HEK293T (cell line): ENCODE measurements at regions not wholly inside any gene's neighbourhood (a gene's known extent, or its start where the extent isn't known, plus 50 kb on each side); places are given as distances from the start of the nearest gene placed in this dataset.

ENCODE experiments used
- CTCF ChIA-PET: fragments of 350-600 bp; formaldehyde crosslinking; extraction: SDS; loops from one replicate; lab custom pipeline; 2021; ENCODE audit warnings: antibody characterized with exemption, inconsistent platforms; lab: Yijun Ruan, JAX
- POLR2A ChIA-PET: fragments of 350-600 bp; formaldehyde crosslinking; extraction: SDS; loops from one replicate; lab custom pipeline; 2020; ENCODE audit warnings: antibody characterized with exemption, inconsistent platforms; lab: Yijun Ruan, JAX
- DNase-seq: peaks from one replicate; pipeline ENCODE4 v3.0.0; 2012; ENCODE audit warnings: mixed read lengths; ENCODE audit errors: extremely low spot score
- ARNT ChIP-seq: fragments of 450-650 bp; IDR thresholded peaks from 2 replicates; pipeline ENCODE4 v1.6.1; 2017; ENCODE audit warnings: mild to moderate bottlenecking
- BHLHE40 ChIP-seq: fragments of 450-650 bp; IDR thresholded peaks from 2 replicates; pipeline ENCODE4 v1.6.1; 2016; ENCODE audit warnings: mild to moderate bottlenecking, moderate library complexity, borderline replicate concordance
- CTBP1 ChIP-seq: fragments of 450-650 bp; IDR thresholded peaks from 2 replicates; pipeline ENCODE4 v1.6.1; 2016; ENCODE audit warnings: borderline replicate concordance
- ELF4 ChIP-seq: fragments of 450-650 bp; IDR thresholded peaks from 2 replicates; pipeline ENCODE4 v1.6.1; 2017; ENCODE audit warnings: antibody characterized with exemption
- FOXA1 ChIP-seq: fragments of 450-650 bp; IDR thresholded peaks from 2 replicates; pipeline ENCODE4 v1.6.1; 2016; ENCODE audit warnings: mild to moderate bottlenecking
- FOXK2 ChIP-seq: fragments of 450-650 bp; IDR thresholded peaks from 2 replicates; pipeline ENCODE4 v1.6.1; 2016; ENCODE audit warnings: mild to moderate bottlenecking
- FOXM1 ChIP-seq: fragments of 450-650 bp; IDR thresholded peaks from 2 replicates; pipeline ENCODE4 v1.6.1; 2017; ENCODE audit warnings: mild to moderate bottlenecking, borderline replicate concordance
- HDGF ChIP-seq: fragments of 450-650 bp; IDR thresholded peaks from 2 replicates; pipeline ENCODE4 v1.6.1; 2017; ENCODE audit warnings: antibody characterized with exemption, borderline replicate concordance
- L3MBTL2 ChIP-seq: fragments of 450-650 bp; conservative IDR thresholded peaks from 2 replicates; pipeline ENCODE4 v1.6.1; 2016; ENCODE audit warnings: mild to moderate bottlenecking
- LEF1 ChIP-seq: fragments of 450-650 bp; IDR thresholded peaks from 2 replicates; pipeline ENCODE4 v1.6.1; 2017; ENCODE audit warnings: mild to moderate bottlenecking, borderline replicate concordance
- NFRKB ChIP-seq: fragments of 450-650 bp; IDR thresholded peaks from 2 replicates; pipeline ENCODE4 v1.6.1; 2016; ENCODE audit warnings: mild to moderate bottlenecking, moderate library complexity
- SP1 ChIP-seq: fragments of 450-650 bp; IDR thresholded peaks from 2 replicates; pipeline ENCODE4 v1.6.1; 2017
- SUZ12 ChIP-seq: fragments of 450-650 bp; IDR thresholded peaks from 2 replicates; pipeline ENCODE4 v1.6.1; 2016; ENCODE audit warnings: mild to moderate bottlenecking
- TARDBP ChIP-seq: fragments of 450-650 bp; IDR thresholded peaks from 2 replicates; pipeline ENCODE4 v1.6.1; 2016
- ZNF384 ChIP-seq: fragments of 450-650 bp; IDR thresholded peaks from 2 replicates; pipeline ENCODE4 v1.6.1; 2016
- TF ChIP-seq, protein P1 (sequence below): fragments of 450-650 bp; IDR thresholded peaks from 2 replicates; pipeline ENCODE4 v1.6.1; 2016

DNA sequence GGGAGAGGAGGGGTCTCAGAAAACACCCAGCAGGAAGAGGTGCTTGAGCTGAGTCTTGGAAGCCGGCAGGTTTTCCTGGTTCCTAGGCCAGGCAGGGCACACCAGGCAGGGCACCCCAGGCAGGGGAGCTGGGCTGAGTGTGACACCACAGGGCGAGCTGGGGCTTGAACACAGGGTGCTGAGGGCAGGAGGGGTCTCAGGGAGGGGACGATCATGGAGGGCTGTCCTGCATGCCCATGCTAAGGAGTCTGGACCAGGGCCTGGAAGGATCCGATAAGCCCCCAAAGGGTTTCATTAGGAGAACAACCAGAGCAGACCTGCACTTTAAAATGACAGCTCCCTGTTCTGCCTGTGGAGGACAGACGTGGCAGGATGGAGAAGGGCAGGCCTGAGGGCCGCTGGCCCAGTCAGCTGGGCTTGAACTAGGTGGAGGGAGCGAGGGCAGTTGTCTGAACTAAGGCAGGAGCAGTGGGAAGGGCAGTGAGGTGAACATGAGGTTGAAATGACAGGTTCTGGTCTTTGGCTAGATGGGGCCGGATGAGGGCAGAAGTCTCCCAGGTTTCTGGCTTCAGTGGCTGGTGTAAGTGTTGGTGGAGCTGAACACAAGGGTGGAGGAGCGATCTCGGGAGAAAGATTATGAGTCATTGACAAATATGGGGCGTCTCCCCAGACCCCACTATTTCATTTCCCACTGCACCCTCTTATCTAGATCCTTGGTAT lies 171.0 kb upstream of the PZP start:
- CTCF ChIA-PET: interaction anchor here (0.6 to 2.5 kb wide), 3 partner anchors 9 to 89 kb away, joined by 3 to 9 read pairs (median 6); no protein-coding TSS in a partner anchor
- no peak for DNase-seq
- POLR2A ChIA-PET: no interaction called here
- TF ChIP-seq CTBP1: no peak
- TF ChIP-seq ARNT: no peak
- no peak for TF ChIP-seq LEF1
- no peak for TF ChIP-seq SP1
- TF ChIP-seq TARDBP: no peak
- TF ChIP-seq ZNF384: no peak
- TF ChIP-seq BHLHE40: no peak
- TF ChIP-seq NFRKB: no peak
- TF ChIP-seq, protein P1, sequence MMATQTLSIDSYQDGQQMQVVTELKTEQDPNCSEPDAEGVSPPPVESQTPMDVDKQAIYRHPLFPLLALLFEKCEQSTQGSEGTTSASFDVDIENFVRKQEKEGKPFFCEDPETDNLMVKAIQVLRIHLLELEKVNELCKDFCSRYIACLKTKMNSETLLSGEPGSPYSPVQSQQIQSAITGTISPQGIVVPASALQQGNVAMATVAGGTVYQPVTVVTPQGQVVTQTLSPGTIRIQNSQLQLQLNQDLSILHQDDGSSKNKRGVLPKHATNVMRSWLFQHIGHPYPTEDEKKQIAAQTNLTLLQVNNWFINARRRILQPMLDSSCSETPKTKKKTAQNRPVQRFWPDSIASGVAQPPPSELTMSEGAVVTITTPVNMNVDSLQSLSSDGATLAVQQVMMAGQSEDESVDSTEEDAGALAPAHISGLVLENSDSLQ: no peak
- TF ChIP-seq FOXA1: no peak
- no peak for TF ChIP-seq FOXK2
- no peak for TF ChIP-seq L3MBTL2
- TF ChIP-seq ELF4: no peak
- TF ChIP-seq FOXM1: no peak
- no peak for TF ChIP-seq SUZ12
- no peak for TF ChIP-seq HDGF

DNA sequence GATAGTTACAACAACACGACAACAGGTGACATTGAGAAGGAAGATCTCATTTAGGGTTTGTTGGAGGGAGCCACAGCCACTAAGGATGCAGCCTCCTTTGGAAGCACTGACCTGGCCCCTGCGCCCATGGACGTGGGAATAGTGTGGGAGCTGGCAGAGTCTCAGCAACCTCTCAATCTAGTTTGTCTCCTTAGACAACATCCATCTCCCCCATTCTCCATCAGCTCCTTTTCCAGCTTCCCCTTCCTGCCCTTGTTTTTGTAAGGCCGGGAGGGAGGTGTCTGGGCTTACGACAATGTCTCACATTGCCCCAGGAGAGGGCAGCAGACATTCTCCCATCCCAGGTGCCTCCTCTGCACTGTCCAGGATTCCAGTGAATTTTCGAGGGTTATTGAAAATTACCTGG lies 170.2 kb upstream of the PZP start:
- CTCF ChIA-PET: interaction anchor here (1.0 to 2.5 kb wide), 3 partner anchors 8 to 13 kb away, joined by 3 to 9 read pairs (median 6); no protein-coding TSS in a partner anchor
- DNase-seq: peak; percentile 54
- POLR2A ChIA-PET: no interaction called here
- TF ChIP-seq SP1: no peak
- TF ChIP-seq ARNT: no peak
- no peak for TF ChIP-seq NFRKB
- no peak for TF ChIP-seq FOXM1
- TF ChIP-seq TARDBP: no peak
- TF ChIP-seq ZNF384: no peak
- no peak for TF ChIP-seq CTBP1
- TF ChIP-seq HDGF: no peak
- no peak for TF ChIP-seq BHLHE40
- TF ChIP-seq, protein P1: no peak
- no peak for TF ChIP-seq LEF1
- no peak for TF ChIP-seq FOXK2
- no peak for TF ChIP-seq L3MBTL2
- TF ChIP-seq FOXA1: no peak
- TF ChIP-seq ELF4: no peak
- TF ChIP-seq SUZ12: no peak

DNA sequence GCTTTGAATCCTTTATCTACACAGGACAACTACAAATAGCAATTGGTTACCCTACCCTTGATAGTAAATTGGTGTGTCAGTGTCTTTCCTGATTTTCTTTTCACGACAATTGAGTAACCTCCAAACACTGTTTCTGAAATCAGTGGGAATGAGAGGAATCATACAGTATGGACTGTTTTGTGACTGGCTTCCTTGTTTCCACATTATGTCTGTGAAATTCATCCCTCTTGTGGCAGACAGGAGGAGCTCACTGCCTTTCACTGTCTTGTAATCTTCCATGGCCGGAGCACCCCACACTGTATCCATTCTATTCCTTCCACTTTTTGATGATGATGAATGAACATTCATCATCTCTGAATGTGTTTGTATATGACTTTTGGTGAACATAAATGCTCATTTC lies 164.0 kb upstream of the PZP start:
- POLR2A ChIA-PET: no interaction called here
- CTCF ChIA-PET: interaction anchor here (0.7 to 1.5 kb wide), 2 partner anchors 39 to 97 kb away, joined by 3 to 6 read pairs; no protein-coding TSS in a partner anchor
- TF ChIP-seq BHLHE40 (no peak), FOXA1 (no peak), SP1 (no peak), ARNT (no peak), FOXK2 (no peak), TARDBP (no peak)
- TF ChIP-seq, protein P1: no peak
- DNase-seq: no peak

DNA sequence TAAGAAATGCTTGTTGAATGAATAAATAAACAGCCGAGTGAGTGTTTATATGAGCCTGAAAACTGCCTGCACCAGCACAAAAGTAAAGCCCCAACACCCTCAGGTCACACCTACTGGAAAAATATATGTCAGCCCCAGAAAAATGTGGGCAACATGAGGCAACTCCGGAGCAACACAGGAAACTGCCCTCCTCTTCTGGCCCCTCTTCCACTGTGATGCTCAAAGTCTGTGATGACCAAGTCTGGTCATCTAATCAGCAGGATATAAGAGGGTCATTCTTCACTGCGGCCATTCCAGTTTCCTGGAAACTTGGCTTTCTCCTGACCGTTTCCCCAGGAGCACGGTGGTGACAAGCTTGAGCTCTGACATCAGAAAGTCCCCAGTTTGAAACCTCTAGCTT lies 159.6 kb upstream of the PZP start:
- CTCF ChIA-PET: no interaction called here
- POLR2A ChIA-PET: no interaction called here
- DNase-seq: no peak
- TF ChIP-seq L3MBTL2 (no peak), LEF1 (no peak), ARNT (no peak), FOXA1 (no peak), ZNF384 (no peak), HDGF (no peak), TARDBP (no peak), BHLHE40 (no peak), CTBP1 (no peak), NFRKB (no peak), SP1 (no peak), ELF4 (no peak), SUZ12 (no peak)
- TF ChIP-seq, protein P1: no peak

DNA sequence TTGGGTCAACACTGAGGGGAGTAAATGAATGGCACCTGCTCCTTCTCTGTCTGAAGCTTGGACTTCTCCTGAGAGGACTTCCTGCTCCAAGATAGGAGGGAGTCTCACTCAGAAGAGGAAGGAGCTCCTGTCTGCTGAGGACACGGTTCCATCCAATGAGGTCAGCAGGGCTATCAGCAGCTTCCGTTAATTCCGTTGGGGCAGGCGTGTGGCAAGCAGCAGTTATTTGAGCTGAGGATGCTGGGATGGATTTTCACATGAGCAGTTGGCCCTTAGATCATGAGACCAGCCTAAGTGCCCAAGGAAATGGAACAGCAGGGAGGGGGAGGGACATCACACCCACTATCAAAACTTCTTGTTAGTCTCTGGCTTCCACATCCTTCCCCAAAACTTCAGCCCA lies 159.0 kb upstream of the PZP start:
- ChIA-PET POLR2A (no interaction called here), CTCF (no interaction called here)
- no peak for TF ChIP-seq HDGF
- no peak for TF ChIP-seq SUZ12
- no peak for TF ChIP-seq FOXM1
- no peak for TF ChIP-seq SP1
- TF ChIP-seq, protein P1: no peak
- no peak for TF ChIP-seq ZNF384
- no peak for TF ChIP-seq TARDBP
- TF ChIP-seq ARNT: no peak
- TF ChIP-seq NFRKB: no peak
- TF ChIP-seq FOXA1: no peak
- no peak for DNase-seq
